ENCODE measurements at regions not wholly inside any gene's neighbourhood (a gene's known extent, or its start where the extent isn't known, plus 50 kb on each side); places are given as distances from the start of the nearest gene placed in this dataset.

DNA sequence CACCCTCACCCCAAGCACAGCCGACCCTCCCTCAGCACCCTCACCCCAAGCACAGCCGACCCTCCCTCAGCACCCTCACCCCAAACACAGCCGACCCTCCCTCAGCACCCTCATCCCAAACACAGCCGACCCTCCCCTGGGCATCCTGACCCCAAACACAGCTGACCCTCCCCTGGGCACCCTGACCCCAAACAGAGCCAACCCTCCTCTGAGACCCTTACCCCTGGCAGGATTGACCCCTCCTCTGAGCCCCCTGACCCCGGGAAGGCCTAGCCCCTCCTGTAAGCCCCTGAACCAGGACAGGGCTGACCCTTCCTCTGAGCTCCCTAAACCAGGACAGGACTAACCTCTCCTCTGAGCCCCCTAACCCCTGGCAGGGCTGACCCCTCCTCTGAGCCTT is 84.4 kb upstream of the RAB6C start:
- no peak for TF ChIP-seq POLR2AphosphoS5 (IDR thresholded peaks at IDR 0.05; ENCODE audit: low read depth, low read length)
- TF ChIP-seq TAF1 (IDR thresholded peaks at IDR 0.05; ENCODE audit: low read depth, low read length): no peak
- no peak for TF ChIP-seq POLR2A (IDR thresholded peaks at IDR 0.05; ENCODE audit: low read depth, low read length)
